AG10803 (cell line): ENCODE measurements at regions not wholly inside any gene's neighbourhood (a gene's known extent, or its start where the extent isn't known, plus 50 kb on each side); places are given as distances from the start of the nearest gene placed in this dataset.
A peak's percentile ranks its signal among the peaks of the same experiment; 100 is the strongest.

Experiments used
- DNase-seq: peaks from one replicate; pipeline ENCODE4 v3.0.0; 2010; ENCODE audit warnings: low read depth
- H3K4me3 ChIP-seq: 2 replicates; pipeline ENCODE4 v1.5.1; 2011; ENCODE audit warnings: mild to moderate bottlenecking, low read length, control low read depth
- TF ChIP-seq, protein P1 (sequence below): conservative IDR thresholded peaks from 2 replicates; pipeline ENCODE4 v1.5.1; 2011; ENCODE audit warnings: mild to moderate bottlenecking, low read length, control low read depth, inconsistent platforms

DNA sequence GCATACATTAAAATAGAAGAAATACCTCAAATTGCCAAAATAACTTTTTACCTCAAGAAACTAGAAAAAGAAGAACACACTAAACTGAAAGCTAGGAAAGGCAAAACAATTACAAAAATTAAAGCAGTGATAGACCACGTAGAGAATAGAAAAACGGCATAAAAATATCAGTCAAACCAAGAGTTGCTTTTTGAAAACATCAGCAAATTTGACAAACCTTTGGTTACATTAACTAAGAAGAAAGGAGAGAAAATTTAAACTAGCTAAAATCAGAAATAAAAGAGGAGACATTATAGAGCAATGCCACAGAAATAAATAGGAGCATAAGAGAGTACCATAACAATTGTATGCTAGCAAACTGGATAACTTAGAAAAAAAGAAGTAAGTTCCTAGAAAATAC is 553.8 kb downstream of the CCER1 start:
- DNase-seq: no peak
- no peak overlapping the region for H3K4me3 ChIP-seq
- TF ChIP-seq, protein P1, sequence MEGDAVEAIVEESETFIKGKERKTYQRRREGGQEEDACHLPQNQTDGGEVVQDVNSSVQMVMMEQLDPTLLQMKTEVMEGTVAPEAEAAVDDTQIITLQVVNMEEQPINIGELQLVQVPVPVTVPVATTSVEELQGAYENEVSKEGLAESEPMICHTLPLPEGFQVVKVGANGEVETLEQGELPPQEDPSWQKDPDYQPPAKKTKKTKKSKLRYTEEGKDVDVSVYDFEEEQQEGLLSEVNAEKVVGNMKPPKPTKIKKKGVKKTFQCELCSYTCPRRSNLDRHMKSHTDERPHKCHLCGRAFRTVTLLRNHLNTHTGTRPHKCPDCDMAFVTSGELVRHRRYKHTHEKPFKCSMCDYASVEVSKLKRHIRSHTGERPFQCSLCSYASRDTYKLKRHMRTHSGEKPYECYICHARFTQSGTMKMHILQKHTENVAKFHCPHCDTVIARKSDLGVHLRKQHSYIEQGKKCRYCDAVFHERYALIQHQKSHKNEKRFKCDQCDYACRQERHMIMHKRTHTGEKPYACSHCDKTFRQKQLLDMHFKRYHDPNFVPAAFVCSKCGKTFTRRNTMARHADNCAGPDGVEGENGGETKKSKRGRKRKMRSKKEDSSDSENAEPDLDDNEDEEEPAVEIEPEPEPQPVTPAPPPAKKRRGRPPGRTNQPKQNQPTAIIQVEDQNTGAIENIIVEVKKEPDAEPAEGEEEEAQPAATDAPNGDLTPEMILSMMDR: no peak

DNA sequence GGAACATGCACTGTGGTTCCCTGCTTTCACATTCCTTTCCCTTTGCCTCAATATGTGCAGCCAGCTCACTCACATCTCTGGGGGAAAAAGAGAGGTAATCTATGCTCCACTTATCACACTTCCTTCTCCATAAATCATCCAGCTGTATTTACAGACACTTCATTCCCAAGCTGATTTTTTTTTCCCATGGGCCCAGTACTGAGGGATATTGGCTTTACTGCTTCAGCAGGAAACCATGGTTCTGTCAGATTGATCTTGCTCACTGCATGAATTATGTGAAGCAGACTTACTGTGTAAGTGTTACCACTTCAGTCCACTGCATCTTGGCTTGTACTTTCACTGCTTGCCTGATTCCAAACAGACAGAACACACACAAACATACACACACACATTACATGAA is 555.6 kb downstream of the CCER1 start:
- peak; percentile 1 for DNase-seq
- TF ChIP-seq, protein P1: no peak
- no peak overlapping the region for H3K4me3 ChIP-seq

DNA sequence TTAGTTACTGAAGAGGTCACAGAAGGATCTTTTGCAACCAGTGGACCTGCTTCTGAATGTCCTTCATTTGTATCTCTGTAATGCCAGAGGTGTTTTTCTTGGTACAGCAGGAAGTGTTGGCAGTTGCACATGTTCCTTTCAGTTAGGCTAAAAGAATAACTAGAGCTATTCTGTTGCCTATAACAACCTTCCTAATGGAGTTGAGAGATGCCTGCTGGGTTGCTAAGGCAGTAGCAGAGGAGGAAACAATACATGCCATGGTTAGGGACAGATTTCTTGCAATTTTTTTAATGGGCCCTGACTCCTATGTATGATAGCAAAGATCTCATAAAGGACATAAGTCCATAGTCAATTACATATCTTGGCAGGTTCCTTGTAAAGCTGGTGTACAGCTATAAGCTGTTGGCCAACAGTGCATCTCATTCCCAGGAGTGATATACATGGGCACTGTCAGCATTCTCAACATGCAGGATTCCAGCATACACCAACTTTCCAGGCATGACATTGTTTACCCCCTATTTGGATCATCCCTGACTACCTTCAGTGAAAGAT is 556.6 kb downstream of the CCER1 start:
- TF ChIP-seq, protein P1: no peak
- no peak overlapping the region for H3K4me3 ChIP-seq

DNA sequence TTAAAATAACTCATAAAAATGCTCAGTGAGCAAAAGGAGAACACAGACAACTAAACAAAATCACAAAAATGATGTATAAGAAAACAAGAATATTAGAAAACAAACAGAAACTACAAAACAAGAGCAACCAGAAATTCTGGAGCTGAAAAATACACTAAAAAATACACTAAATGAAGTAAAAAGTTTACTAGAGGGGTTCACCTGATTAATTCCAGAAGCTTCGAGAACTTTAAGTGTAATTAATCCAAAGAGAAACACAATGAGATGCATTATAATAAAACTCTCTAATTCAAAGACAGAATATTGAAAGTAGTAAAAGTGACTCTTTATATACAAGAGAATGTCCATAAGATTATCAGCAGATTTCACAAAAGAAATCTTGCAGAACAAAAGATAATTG is 558.4 kb downstream of the CCER1 start:
- H3K4me3 ChIP-seq: no peak overlapping the region
- DNase-seq: no peak
- TF ChIP-seq, protein P1: no peak

More for the DNA sequence above, 556.6 kb downstream of the CCER1 start:
- no peak for DNase-seq

DNA sequence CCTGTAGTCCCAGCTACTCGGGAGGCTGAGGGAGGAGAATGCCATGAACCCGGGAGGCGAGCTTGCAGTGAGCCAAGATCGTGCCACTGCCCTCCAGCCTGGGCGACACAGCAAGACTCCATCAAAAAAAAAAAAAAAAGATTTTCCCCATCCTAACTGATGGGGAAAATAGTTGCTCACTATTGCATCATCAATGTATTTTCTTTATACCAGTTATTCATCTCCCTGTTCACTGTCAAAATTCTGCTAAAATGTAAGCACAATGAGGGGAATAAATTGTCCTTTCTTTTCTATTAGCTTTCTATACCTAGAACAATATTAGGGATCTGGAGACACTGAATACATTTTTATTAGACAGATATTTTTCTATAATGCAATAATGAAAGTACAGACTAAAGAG is 561.3 kb downstream of the CCER1 start:
- TF ChIP-seq, protein P1: no peak
- DNase-seq: no peak
- H3K4me3 ChIP-seq: no peak overlapping the region

DNA sequence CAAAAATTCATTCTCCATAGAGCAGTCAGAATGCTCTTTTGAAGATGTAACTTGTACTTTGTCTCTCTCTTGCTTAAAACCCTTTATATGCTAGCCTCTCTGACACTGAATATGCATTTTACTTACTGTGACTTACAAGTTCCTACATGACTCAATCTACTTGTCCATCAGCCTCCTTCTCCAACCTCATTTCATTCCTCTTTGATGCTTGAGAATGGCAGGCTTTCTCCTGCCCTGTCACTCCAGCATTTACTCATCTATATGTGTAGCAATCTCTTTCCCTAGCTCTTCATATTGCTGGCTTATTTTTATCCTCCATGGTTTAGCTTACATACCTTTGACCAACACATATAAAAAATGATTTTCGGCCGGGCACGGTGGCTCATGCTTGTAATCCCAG is 561.9 kb downstream of the CCER1 start:
- TF ChIP-seq, protein P1: no peak
- DNase-seq: no peak

DNA sequence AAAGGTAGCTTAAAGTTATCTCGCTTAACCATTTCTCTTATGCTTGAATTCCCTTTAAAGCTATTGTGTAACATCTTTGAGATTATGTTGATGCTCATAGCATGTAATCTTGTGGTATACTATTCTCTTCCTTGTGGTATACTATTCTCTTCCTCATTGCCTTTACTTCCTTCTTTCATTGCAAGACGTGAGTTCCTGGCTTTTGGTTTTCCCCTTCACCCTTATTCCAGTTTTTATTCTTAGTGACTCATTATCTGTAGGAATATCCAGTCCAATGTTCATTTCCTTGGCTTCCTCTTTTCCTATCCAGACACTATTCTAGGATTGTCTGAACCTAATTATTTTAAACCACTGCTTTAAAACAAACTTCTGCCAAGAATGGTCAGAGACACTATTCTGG is 564.0 kb downstream of the CCER1 start:
- TF ChIP-seq, protein P1: no peak
- DNase-seq: no peak
- no peak overlapping the region for H3K4me3 ChIP-seq

More for the DNA sequence above, 561.9 kb downstream of the CCER1 start:
- H3K4me3 ChIP-seq: no peak overlapping the region
